ENCODE measurements at regions not wholly inside any gene's neighbourhood (a gene's known extent, or its start where the extent isn't known, plus 50 kb on each side); places are given as distances from the start of the nearest gene placed in this dataset.

- DNase-seq (ENCODE audit: low read depth, low spot score) (no peak), FAIRE-seq (no peak), ATAC-seq (no peak)
- no peaks in the 10 kb centered on the region for H3K36me3 ChIP-seq (ENCODE audit: control insufficient read depth in 2 of 2, insufficient read depth in 2 of 2, low read length in 1 of 2)
- intact Hi-C loops (cut with micrococcal nuclease; ENCODE audit: unreplicated experiment) = no loop called here
- no peak overlapping the region for H3K4me2 ChIP-seq (ENCODE audit: control insufficient read depth, insufficient read depth)
- in situ Hi-C loops (cut with MboI) = no loop called here
- no peaks in the 10 kb centered on the region for H3K9me3 ChIP-seq (replicated peaks; ENCODE audit: control insufficient read depth, insufficient read depth, low read length)
- H3K4me3 ChIP-seq = no peak overlapping the region
- TF ChIP-seq, protein P1, sequence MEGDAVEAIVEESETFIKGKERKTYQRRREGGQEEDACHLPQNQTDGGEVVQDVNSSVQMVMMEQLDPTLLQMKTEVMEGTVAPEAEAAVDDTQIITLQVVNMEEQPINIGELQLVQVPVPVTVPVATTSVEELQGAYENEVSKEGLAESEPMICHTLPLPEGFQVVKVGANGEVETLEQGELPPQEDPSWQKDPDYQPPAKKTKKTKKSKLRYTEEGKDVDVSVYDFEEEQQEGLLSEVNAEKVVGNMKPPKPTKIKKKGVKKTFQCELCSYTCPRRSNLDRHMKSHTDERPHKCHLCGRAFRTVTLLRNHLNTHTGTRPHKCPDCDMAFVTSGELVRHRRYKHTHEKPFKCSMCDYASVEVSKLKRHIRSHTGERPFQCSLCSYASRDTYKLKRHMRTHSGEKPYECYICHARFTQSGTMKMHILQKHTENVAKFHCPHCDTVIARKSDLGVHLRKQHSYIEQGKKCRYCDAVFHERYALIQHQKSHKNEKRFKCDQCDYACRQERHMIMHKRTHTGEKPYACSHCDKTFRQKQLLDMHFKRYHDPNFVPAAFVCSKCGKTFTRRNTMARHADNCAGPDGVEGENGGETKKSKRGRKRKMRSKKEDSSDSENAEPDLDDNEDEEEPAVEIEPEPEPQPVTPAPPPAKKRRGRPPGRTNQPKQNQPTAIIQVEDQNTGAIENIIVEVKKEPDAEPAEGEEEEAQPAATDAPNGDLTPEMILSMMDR (IDR thresholded peaks at IDR 0.05 in 2 of 3, conservative IDR thresholded peaks at IDR 0.05 in 1 of 3; ENCODE audit: control insufficient read depth in 2 of 3, extremely low read depth in 1 of 3, insufficient read depth in 1 of 3, low read depth in 3 of 3, low read length in 3 of 3) = no peak
- no peak for TF ChIP-seq BMI1 (IDR thresholded peaks at IDR 0.05; ENCODE audit: borderline replicate concordance)
- no peak for TF ChIP-seq MYC (IDR thresholded peaks at IDR 0.05; ENCODE audit: insufficient read depth, insufficient read length, insufficient replicate concordance, low read length, severe bottlenecking)
- TF ChIP-seq HDGF (IDR thresholded peaks at IDR 0.05) = no peak
- TF ChIP-seq NKRF (conservative IDR thresholded peaks at IDR 0.05) = no peak
- TF ChIP-seq, protein P2, sequence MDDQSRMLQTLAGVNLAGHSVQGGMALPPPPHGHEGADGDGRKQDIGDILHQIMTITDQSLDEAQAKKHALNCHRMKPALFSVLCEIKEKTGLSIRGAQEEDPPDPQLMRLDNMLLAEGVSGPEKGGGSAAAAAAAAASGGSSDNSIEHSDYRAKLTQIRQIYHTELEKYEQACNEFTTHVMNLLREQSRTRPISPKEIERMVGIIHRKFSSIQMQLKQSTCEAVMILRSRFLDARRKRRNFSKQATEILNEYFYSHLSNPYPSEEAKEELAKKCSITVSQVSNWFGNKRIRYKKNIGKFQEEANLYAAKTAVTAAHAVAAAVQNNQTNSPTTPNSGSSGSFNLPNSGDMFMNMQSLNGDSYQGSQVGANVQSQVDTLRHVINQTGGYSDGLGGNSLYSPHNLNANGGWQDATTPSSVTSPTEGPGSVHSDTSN (IDR thresholded peaks at IDR 0.05; ENCODE audit: insufficient replicate concordance, low read depth, low read length) = no peak
- no peak for TF ChIP-seq NR2C2 (IDR thresholded peaks at IDR 0.05; ENCODE audit: borderline replicate concordance, control insufficient read depth, insufficient read length, low read depth)
- TF ChIP-seq CBX3 (IDR thresholded peaks at IDR 0.05; ENCODE audit: borderline replicate concordance, low read depth) = no peak
- no peak for TF ChIP-seq PAX5 (IDR thresholded peaks at IDR 0.05; ENCODE audit: borderline replicate concordance, low read depth, low read length)
- TF ChIP-seq RCOR1 (conservative IDR thresholded peaks at IDR 0.05; ENCODE audit: low read depth, low read length) = no peak
- TF ChIP-seq PAX8 (IDR thresholded peaks at IDR 0.05) = no peak
- TF ChIP-seq IRF4 (IDR thresholded peaks at IDR 0.05; ENCODE audit: low read depth, low read length) = no peak
- TF ChIP-seq JUNB (IDR thresholded peaks at IDR 0.05) = no peak
- TF ChIP-seq, protein P3, sequence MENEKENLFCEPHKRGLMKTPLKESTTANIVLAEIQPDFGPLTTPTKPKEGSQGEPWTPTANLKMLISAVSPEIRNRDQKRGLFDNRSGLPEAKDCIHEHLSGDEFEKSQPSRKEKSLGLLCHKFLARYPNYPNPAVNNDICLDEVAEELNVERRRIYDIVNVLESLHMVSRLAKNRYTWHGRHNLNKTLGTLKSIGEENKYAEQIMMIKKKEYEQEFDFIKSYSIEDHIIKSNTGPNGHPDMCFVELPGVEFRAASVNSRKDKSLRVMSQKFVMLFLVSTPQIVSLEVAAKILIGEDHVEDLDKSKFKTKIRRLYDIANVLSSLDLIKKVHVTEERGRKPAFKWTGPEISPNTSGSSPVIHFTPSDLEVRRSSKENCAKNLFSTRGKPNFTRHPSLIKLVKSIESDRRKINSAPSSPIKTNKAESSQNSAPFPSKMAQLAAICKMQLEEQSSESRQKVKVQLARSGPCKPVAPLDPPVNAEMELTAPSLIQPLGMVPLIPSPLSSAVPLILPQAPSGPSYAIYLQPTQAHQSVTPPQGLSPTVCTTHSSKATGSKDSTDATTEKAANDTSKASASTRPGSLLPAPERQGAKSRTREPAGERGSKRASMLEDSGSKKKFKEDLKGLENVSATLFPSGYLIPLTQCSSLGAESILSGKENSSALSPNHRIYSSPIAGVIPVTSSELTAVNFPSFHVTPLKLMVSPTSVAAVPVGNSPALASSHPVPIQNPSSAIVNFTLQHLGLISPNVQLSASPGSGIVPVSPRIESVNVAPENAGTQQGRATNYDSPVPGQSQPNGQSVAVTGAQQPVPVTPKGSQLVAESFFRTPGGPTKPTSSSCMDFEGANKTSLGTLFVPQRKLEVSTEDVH (IDR thresholded peaks at IDR 0.05; ENCODE audit: low read depth, partially characterized antibody) = no peak
- TF ChIP-seq, protein P4, sequence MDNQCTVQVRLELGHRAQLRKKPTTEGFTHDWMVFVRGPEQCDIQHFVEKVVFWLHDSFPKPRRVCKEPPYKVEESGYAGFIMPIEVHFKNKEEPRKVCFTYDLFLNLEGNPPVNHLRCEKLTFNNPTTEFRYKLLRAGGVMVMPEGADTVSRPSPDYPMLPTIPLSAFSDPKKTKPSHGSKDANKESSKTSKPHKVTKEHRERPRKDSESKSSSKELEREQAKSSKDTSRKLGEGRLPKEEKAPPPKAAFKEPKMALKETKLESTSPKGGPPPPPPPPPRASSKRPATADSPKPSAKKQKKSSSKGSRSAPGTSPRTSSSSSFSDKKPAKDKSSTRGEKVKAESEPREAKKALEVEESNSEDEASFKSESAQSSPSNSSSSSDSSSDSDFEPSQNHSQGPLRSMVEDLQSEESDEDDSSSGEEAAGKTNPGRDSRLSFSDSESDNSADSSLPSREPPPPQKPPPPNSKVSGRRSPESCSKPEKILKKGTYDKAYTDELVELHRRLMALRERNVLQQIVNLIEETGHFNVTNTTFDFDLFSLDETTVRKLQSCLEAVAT (IDR thresholded peaks at IDR 0.05) = no peak
- no peak for TF ChIP-seq JUND (IDR thresholded peaks at IDR 0.05; ENCODE audit: low read depth, low read length)
- H3K9ac ChIP-seq (ENCODE audit: control insufficient read depth, insufficient read depth, low read length) = no peak overlapping the region
- ChIA-PET RAD21 (ENCODE audit: unreplicated experiment) (no interaction called here), SMC1A (ENCODE audit: uncharacterized antibody, unreplicated experiment) (no interaction called here), POLR2A (no interaction called here), CTCF (no interaction called here)
- H3K27ac ChIP-seq (ENCODE audit: control insufficient read depth, insufficient read depth) = no peak overlapping the region
- H3K79me2 ChIP-seq (ENCODE audit: control insufficient read depth, insufficient read depth, low read length) = no peaks in the 10 kb centered on the region
- peaks cover 12% of the 10 kb centered on the region; the same call in 1 of the 2 replicates for H3K4me1 ChIP-seq (ENCODE audit: control insufficient read depth, insufficient read depth, low read length)
- no peaks in the 10 kb centered on the region for H3K27me3 ChIP-seq (replicated peaks in 1 of 2; ENCODE audit: control insufficient read depth in 2 of 2, insufficient read depth in 2 of 2, low read length in 1 of 2)
- no peak overlapping the region for H2AFZ ChIP-seq (ENCODE audit: control insufficient read depth, low read depth, low read length)
- H4K20me1 ChIP-seq (ENCODE audit: control insufficient read depth, insufficient read depth) = no peaks in the 10 kb centered on the region
- WGBS (ENCODE audit: insufficient coverage, insufficient replicate concordance, low lambda C conversion rate, missing lambda C conversion rate) = 53% methylated on average over 5 of the region's 5 CpGs
- BruUV-seq (replicated peaks) = no TSS peak
These were observed 481.6 kb downstream of the EIPR1 start for GRCh38 chr2:2896011-2896410.

Measured in GM12878 (cell line).